Erythroblast (primary cell): ENCODE measurements at regions not wholly inside any gene's neighbourhood (a gene's known extent, or its start where the extent isn't known, plus 50 kb on each side); places are given as distances from the start of the nearest gene placed in this dataset.

ENCODE experiments used
- GATA1 ChIP-seq: IDR thresholded peaks from 2 replicates; pipeline ENCODE4 v1.6.1; 2011; ENCODE audit warnings: low read depth, mild to moderate bottlenecking, control low read depth, low read length, moderate library complexity
- POLR2A ChIP-seq: IDR thresholded peaks from 2 replicates; pipeline ENCODE4 v1.6.1; 2011; ENCODE audit warnings: mild to moderate bottlenecking, low read length

DNA sequence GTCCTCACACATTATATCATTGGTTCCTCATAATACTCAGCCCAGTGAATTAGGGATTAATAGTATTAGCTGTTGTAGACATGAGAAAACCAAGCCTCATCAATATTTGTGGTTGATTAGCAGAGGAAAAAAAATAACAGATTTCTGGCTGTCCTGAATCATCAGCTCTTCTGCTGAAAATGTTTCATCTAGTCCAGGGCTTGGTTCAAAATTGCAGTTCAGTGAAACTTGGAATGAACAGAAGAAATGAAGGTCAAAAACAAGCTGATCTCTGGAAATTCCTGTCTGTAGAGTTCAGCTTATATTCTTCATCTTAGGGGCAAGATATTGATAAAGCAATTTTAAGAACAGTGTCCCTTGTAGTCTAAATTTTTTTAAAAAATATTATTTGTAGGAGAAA is 361.1 kb upstream of the CCDC179 start:
- TF ChIP-seq POLR2A (no peak), GATA1 (no peak)
